Stimulated activated naive CD8-positive, alpha-beta T cell treated with anti-CD3 and anti-CD28 coated beads, Interleukin-15, amount 100 ng/mL, for 72 hours (primary cell): ENCODE measurements at regions not wholly inside any gene's neighbourhood (a gene's known extent, or its start where the extent isn't known, plus 50 kb on each side); places are given as distances from the start of the nearest gene placed in this dataset.

Experiments used
- ATAC-seq: fragments of 150-1000 bp; cut with Tn5 transposase; 2 replicates; pipeline ENCODE4 v1.10.0; 2021; ENCODE audit warnings: mild to moderate bottlenecking, moderate library complexity
- DNase-seq, 2 donors: peaks; one replicate each; pipeline ENCODE4 v3.0.0; 2021 to 2022
- H3K27ac Mint-ChIP-seq, 2 donors: one replicate each; pipeline ENCODE4 v1.8.0; 2022; ENCODE audit warnings: mild to moderate bottlenecking in 2 of 2, mixed read lengths in 2 of 2, moderate library complexity in 2 of 2
- H3K27me3 Mint-ChIP-seq: one replicate; pipeline ENCODE4 v1.8.0; 2022; ENCODE audit warnings: mixed read lengths
- H3K4me1 Mint-ChIP-seq: one replicate; pipeline ENCODE4 v1.8.0; 2022; ENCODE audit warnings: mild to moderate bottlenecking, mixed read lengths
- H3K4me3 Mint-ChIP-seq, 2 donors: one replicate each; pipeline ENCODE4 v1.8.0; 2022; ENCODE audit warnings: mild to moderate bottlenecking in 2 of 2, mixed read lengths in 2 of 2, moderate library complexity in 1 of 2
- H3K9me3 Mint-ChIP-seq, 2 donors: one replicate each; pipeline ENCODE4 v1.8.0; 2022; ENCODE audit warnings: mixed read lengths in 2 of 2

DNA sequence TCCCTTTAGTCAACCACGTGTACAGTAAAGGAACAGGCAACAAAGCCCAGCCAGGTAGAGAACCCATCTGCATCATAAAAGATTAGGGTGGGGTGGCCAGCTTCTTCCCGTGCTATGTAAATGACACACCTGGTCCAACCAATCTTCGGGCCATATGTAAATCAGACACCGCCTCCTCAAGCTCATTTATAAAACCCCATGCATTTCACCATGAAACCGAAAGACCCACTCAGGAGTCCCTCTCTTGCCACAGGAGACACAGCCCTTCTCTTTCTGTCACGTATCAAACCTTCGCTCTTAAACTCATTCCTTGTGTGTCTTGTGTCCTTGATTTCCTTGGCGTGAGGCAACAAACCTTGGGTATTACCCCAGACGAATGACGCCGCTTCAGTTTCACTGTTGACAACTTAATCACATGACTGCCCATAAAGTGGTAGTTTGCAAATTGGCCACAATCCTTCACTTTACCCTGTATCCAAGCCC lies 59.8 kb upstream of the TBPL2 start:
- no peak for DNase-seq
- no peak for ATAC-seq
- Mint-ChIP-seq H3K4me1 (no peaks in the 10 kb centered on the region), H3K27me3 (peaks cover 21% of the 10 kb centered on the region), H3K4me3 (no peak overlapping the region), H3K27ac (no peak overlapping the region), H3K9me3 (no peaks in the 10 kb centered on the region)

DNA sequence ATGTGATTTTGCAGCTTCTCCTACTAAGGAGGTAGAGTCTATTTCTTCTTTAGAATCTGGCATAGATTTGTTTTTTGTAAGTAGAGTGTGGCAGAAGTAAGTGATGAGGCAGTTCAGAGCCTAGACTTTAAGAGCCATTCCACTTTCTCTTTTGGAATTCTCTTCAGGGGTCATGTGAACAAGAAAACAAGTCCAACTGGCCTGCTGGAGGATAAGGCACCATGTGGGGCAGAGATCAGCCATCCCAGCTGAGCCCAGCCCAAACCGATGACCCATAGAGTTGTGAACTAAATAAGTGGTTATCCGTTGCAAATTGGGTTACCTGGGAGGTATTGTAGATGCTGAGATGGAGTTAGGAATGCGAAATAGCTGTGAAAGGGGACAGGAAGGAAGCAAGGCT lies 60.3 kb upstream of the TBPL2 start:
- H3K4me3 Mint-ChIP-seq: no peak overlapping the region
- DNase-seq: no peak

DNA sequence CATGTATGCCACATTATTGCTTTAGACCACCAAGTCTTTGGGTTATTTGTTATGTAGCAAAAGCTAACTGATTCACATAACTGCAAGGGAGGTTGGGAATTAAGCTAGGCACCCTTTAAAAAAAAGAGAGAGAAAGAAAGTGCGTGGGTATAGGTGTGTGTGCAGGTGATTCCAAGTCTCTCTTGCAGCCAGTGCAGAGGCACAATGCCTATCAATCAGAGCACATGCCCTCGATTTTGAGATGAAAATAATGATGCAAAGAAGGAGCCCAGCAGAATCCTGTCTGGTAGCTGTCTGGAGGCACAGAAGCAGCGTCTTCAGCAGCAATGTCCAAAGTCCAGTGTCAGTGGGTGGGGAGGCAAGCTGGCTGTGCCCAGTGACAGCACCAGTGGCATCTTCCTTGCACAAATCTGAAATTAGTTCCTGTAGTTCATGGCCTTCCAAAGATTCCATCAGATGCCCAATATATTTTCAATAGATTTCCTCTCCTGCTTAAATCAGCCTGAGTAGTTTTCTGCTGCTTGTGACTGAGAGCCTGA lies 62.4 kb upstream of the TBPL2 start:
- ATAC-seq: no peak
- Mint-ChIP-seq H3K4me3 (no peak overlapping the region), H3K27me3 (peaks cover 8% of the 10 kb centered on the region), H3K4me1 (no peaks in the 10 kb centered on the region), H3K27ac (no peak overlapping the region), H3K9me3 (no peaks in the 10 kb centered on the region)
- DNase-seq: no peak

More for the DNA sequence above, 60.3 kb upstream of the TBPL2 start:
- no peak for ATAC-seq
- no peaks in the 10 kb centered on the region for H3K4me1 Mint-ChIP-seq
- peaks cover 16% of the 10 kb centered on the region for H3K27me3 Mint-ChIP-seq
- no peaks in the 10 kb centered on the region for H3K9me3 Mint-ChIP-seq
- H3K27ac Mint-ChIP-seq: no peak overlapping the region

GRCh38 chr14:55505846-55506245 lies 65.4 kb upstream of the TBPL2 start:
- ATAC-seq: no peak
- Mint-ChIP-seq H3K27ac (no peak overlapping the region), H3K4me3 (no peak overlapping the region), H3K27me3 (no peaks in the 10 kb centered on the region), H3K4me1 (no peaks in the 10 kb centered on the region), H3K9me3 (no peaks in the 10 kb centered on the region)
- no peak for DNase-seq

DNA sequence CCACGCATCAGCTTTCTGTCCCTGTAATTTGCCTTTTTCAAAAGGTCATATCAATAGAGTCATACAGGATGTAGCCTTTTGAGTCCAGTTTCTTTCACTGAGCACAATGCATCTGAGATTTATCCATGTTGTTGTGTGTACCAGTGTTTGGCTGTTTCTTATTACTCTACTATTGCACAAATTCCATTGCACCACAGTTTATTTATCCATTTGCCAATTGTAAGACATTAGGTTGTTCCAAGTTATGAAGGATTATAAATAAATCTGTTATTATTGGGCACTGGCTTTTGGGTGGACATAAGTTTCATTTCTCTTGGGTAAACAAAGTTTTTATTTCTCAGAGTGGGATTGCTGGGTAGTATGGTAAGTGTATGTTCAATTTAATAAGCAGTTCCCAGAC lies 68.3 kb upstream of the TBPL2 start:
- ATAC-seq: no peak
- H3K27me3 Mint-ChIP-seq: no peaks in the 10 kb centered on the region
- DNase-seq: no peak
- no peaks in the 10 kb centered on the region for H3K4me1 Mint-ChIP-seq
- H3K9me3 Mint-ChIP-seq: no peaks in the 10 kb centered on the region
- no peak overlapping the region for H3K4me3 Mint-ChIP-seq
- H3K27ac Mint-ChIP-seq: no peak overlapping the region

GRCh38 chr14:55512421-55512820 lies 67.6 kb upstream of the KTN1 start:
- Mint-ChIP-seq H3K4me3 (no peak overlapping the region), H3K9me3 (no peaks in the 10 kb centered on the region), H3K27me3 (no peaks in the 10 kb centered on the region), H3K27ac (peak overlapping the region in 1 of 2 donors; percentile 15), H3K4me1 (no peaks in the 10 kb centered on the region)
- DNase-seq (no peak), ATAC-seq (no peak)

DNA sequence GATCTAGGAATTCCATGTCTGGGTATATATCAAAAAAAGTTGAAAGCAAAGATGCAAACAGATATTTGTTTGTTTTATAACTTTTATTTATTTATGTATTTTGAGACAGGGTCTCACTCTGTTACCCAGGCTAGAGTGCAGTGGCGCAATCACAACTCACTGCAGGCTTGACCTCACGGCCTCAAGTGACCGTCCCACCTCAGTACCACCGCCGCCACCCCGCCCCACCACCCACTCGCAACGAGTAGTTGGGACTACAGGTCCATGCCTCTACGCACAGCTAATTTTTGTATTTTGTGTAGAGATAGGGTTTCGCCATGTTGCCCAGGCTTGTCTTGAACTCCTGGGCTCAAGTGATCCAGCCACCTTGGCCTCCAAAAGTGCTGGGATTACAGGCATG lies 66.5 kb upstream of the KTN1 start:
- Mint-ChIP-seq H3K4me1 (no peaks in the 10 kb centered on the region), H3K27me3 (no peaks in the 10 kb centered on the region), H3K4me3 (no peak overlapping the region), H3K27ac (no peak overlapping the region), H3K9me3 (no peaks in the 10 kb centered on the region)
- DNase-seq (no peak), ATAC-seq (no peak)

DNA sequence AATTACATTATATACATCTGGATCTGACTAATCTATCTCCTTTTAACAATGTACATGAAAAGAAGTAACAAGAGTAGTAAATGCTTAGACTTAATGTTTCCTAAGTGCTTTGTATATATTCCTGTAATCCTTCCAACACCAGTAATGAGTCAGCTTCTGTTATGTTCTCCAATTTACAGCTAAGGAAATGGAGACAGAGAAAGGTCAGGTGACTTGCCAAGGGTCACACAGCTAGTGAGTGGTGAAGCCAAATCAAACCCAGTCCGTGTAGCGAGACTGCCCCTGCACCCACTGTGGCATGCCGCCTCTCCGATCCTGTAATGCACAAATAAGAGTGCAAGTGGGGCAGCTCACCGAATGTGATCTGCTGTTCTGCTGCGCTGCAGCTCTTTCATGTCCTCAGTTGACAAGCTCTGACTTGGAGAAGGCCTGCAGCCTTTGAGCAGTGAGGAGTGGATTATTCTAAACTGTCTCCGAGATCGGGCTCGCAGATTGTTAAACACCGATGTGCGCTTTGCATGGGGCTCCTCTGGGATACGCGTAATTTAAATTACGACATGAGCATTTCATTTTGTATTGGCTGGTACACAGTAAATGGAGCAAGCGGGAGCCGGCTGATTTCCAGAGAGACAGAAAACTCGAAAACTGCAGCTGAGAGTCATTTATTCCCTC lies 65.1 kb upstream of the KTN1 start:
- Mint-ChIP-seq H3K4me3 (no peak overlapping the region), H3K4me1 (no peaks in the 10 kb centered on the region), H3K27ac (no peak overlapping the region), H3K27me3 (no peaks in the 10 kb centered on the region), H3K9me3 (no peaks in the 10 kb centered on the region)
- no peak for ATAC-seq
- no peak for DNase-seq

DNA sequence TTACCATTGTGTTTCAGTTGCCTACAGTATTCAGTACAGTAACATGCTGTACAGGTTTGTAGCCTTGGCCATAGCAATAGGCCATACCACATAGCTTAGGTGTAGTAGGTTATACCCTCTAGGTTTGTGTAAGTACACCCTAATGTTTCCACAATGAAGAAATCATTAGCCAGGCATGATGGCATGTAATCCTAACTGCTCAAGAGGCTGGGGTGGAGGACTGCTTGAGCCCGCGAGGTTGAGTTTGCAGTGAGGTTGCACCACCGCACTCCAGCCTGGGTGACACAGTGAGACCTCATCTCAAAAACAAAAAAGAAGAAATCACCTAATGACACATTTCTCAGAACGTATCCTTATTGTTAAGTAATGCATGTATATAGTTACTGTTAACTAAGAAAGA lies 63.2 kb upstream of the KTN1 start:
- Mint-ChIP-seq H3K27me3 (no peaks in the 10 kb centered on the region), H3K4me3 (no peak overlapping the region), H3K27ac (no peak overlapping the region), H3K9me3 (peaks cover 0 to 4% of the 10 kb centered on the region in 2 donors), H3K4me1 (no peaks in the 10 kb centered on the region)
- DNase-seq (no peak), ATAC-seq (no peak)

- H3K27ac Mint-ChIP-seq: no peak overlapping the region
- H3K4me1 Mint-ChIP-seq: no peaks in the 10 kb centered on the region
- no peak overlapping the region for H3K4me3 Mint-ChIP-seq
- H3K9me3 Mint-ChIP-seq: peaks cover 0 to 4% of the 10 kb centered on the region in 2 donors
- DNase-seq: no peak
- H3K27me3 Mint-ChIP-seq: no peaks in the 10 kb centered on the region
- no peak for ATAC-seq
These were observed 61.6 kb upstream of the KTN1 start for GRCh38 chr14:55518391-55518790.

- Mint-ChIP-seq H3K4me3 (no peak overlapping the region), H3K27me3 (no peaks in the 10 kb centered on the region), H3K4me1 (no peaks in the 10 kb centered on the region), H3K9me3 (peaks cover 0 to 4% of the 10 kb centered on the region in 2 donors), H3K27ac (peak overlapping the region in 1 of 2 donors; percentile 28)
- DNase-seq (no peak), ATAC-seq (no peak)
These were observed 60.4 kb upstream of the KTN1 start for GRCh38 chr14:55519473-55520080.

- H3K27me3 Mint-ChIP-seq: no peaks in the 10 kb centered on the region
- no peak for DNase-seq
- no peak overlapping the region for H3K27ac Mint-ChIP-seq
- H3K4me1 Mint-ChIP-seq: no peaks in the 10 kb centered on the region
- ATAC-seq: no peak
- H3K4me3 Mint-ChIP-seq: no peak overlapping the region
- H3K9me3 Mint-ChIP-seq: peaks cover 0 to 4% of the 10 kb centered on the region in 2 donors
These were observed 56.7 kb upstream of the KTN1 start for GRCh38 chr14:55523321-55523720.
